ENCODE measurements at regions not wholly inside any gene's neighbourhood (a gene's known extent, or its start where the extent isn't known, plus 50 kb on each side); places are given as distances from the start of the nearest gene placed in this dataset.
"Not testable (repeated sequence)": the region's sequence is repeated elsewhere in the genome, so short reads cannot be mapped to it uniquely, and the experiment has no call there.

- TF ChIP-seq EZH2 (IDR thresholded peaks at IDR 0.05); POLR2AphosphoS5 (IDR thresholded peaks at IDR 0.05; ENCODE audit: borderline replicate concordance, low read depth, low read length): not testable (repeated sequence)
Measured at GRCh38 chr15:55063970-55064369, 132.8 kb downstream of the RSL24D1 start.
